SIG-M5 treated with dmso at 0.1 percent for 504 hours (cell line): ENCODE measurements at regions not wholly inside any gene's neighbourhood (a gene's known extent, or its start where the extent isn't known, plus 50 kb on each side); places are given as distances from the start of the nearest gene placed in this dataset.

Source experiments
- DNase-seq: peaks from one replicate; lab custom pipeline; 2025; ENCODE audit not compliant: unreplicated experiment; lab: John Stamatoyannopoulos, UW

GRCh38 chr13:47135800-47136503 lies 239.1 kb upstream of the HTR2A start:
- DNase-seq = no peak

- no peak for DNase-seq
Measured at GRCh38 chr13:47134939-47135489, 238.2 kb upstream of the HTR2A start.

- DNase-seq = no peak
Measured at GRCh38 chr13:47133011-47133445, 236.2 kb upstream of the HTR2A start.

- no peak for DNase-seq
Measured at GRCh38 chr13:47129461-47129860, 232.6 kb upstream of the HTR2A start.

DNA sequence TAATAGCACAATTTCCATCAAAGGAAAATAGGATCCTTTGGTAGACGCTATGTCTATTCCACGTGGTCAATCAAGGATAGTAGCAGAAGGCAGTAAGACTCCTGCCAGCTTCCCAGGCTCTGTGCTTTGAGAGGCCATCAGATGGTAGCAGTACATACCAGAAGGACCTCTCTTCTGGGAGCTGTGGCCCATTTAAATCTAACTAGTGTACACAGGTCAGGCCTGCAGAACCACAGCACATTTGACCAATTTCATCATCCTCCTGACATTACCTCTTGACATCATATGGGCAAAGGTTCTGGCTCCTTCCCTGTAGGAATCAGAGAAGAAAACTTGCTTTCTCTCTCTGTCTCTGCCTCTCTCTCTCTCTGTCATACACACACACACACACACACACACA lies 229.6 kb upstream of the HTR2A start:
- no peak for DNase-seq

- no peak for DNase-seq
Measured at GRCh38 chr13:47121092-47121763, 224.4 kb upstream of the HTR2A start.

DNA sequence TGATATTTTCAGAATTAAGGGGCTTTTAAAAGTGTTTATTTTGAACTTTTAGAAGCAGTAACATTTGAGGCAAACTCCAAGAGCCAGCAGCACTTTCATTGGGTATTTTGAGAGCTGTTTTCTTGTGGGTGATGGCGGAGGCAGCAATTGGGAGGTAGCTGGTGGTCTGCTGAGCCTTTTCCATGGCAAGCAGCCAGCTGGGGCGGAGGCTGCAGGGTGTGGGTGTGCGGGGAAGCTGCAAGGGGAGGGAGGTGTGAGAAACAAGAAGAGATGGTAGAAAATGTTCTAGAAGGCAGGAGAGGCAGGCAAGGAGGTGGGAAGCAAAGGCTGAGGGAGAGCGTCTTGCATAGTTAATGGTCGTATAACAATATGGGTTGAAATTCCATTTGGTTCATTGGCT lies 223.4 kb upstream of the HTR2A start:
- DNase-seq = no peak

- no peak for DNase-seq
Measured at GRCh38 chr13:47119575-47120235, 222.9 kb upstream of the HTR2A start.

DNA sequence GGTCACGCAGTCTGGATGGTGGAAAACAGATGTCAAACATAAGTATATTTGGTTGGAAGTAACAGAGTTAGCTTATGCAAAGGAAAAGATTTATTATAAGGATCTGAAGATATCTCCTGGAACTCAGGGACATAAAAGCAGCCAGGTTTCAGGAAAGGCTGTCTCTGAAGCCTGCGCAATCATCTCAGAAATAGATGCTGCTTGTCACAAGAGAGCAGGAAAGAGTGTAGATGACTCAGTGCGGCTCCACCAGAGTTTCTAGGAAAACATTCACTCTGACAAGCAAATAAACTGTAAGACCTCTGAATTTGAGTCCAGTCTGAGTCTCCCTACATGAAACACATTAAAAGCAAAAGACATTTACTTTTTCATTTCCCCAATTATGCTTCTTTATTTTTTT lies 220.4 kb upstream of the HTR2A start:
- no peak for DNase-seq

DNA sequence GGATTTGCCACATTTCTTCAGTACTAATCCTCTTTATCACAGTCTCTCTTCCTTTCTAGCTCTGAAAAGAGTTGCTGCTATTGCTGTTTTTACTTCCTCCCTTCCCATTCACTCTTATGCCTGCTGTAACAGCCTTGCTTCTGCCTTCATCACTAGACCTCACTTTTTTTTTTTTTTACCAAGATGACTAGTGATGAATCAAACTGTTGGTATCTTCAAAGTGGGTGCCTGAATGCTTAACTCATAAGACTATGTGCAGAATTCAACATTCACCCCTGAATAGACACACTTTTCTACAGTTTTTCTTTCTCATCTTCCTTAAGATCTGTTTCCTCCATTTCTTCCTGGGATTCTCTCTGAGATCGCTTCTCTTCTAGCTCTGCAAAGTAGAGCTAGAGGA lies 217.2 kb upstream of the HTR2A start:
- no peak for DNase-seq

DNA sequence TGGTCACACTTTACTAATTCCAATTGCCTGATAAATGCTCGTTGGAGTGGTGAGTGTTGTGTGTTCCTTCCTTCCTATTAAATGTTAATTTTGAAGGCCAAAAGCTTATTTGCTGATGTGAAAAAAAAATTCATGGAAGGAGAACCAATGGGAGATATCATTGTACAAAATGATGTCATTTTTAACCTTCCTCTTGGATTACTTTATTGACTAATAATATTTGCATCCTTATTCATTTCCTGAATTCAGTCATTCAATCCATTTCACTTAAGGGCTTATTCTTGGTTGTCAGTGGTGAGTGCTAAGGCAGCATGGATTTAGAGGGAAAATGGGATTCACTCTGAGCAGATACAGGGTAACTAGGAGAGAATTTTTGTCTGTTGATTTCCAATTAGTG lies 216.0 kb upstream of the HTR2A start:
- DNase-seq = no peak

DNA sequence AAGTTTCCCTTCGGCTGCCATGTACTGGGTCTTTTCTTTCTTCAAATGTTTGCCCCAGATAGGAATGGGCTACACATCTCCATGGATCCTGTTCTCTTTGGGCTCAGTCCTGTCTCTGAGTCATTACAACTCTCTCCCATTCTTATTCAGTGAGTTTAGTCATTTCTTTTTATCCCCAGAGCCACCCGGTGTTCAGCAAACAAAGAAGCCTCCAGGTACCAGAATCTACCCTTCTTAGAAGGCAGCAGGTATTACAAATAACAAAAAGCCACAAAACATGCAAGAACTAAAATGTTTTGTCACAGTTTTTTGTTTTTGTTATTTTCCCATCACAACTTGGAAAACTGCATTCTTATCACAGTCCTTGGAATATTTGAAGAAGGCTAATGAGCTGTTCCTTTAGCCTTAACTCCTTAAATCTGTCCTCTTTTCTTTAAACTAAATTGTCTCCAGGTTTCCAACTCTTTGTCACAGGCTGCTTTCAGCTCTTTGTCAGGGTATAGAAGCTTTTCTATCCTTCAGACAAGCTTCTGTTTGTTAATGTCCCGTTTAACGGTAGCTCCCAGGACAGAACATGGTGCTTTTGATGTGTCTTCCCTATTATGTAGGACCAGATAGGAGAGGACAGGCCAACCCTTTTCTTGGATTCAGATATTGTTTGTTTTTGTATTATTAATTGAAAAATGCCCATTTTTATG lies 215.5 kb upstream of the HTR2A start:
- no peak for DNase-seq

- DNase-seq = no peak
Measured at GRCh38 chr13:47111499-47111898, 214.6 kb upstream of the HTR2A start.

DNA sequence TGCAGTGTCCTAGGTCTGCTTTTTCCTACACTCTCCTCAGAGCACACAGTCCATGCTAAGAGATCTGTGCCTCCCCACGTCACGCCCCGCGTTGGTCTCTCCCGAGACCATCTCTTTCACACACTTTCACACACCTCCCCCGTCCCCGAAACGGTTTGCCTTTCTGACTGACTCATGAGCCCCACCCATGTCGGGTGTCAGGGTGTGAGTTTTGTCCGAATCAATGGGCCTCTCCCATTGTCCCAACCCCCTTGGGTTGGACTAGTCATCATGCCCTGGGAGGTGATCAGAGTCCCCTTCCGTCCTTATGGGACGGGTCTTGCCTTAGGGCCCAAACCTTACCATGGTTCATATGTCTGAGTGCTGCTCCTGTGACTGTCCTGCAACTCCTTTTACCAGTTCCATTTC lies 214.0 kb upstream of the HTR2A start:
- DNase-seq = no peak

DNA sequence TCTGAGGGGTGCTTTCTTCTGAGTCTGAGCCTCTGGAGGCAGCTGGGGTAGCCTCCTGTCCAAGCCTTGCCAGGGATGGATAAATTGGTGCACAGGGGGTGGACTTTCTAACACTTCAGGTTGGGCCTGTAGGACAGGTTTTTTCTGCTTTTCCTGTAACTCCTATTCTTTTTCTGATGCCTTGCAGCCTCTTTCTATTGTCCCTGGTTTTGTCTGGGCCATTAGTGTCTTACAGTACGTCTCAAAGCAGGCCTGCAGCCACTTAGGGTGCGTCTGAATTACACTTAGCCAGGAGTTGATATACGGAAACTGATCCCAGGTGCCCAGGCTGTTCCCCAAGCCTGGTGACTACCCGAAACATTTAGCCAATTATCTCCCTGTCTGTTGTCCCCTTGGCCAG lies 213.3 kb upstream of the HTR2A start:
- no peak for DNase-seq

DNA sequence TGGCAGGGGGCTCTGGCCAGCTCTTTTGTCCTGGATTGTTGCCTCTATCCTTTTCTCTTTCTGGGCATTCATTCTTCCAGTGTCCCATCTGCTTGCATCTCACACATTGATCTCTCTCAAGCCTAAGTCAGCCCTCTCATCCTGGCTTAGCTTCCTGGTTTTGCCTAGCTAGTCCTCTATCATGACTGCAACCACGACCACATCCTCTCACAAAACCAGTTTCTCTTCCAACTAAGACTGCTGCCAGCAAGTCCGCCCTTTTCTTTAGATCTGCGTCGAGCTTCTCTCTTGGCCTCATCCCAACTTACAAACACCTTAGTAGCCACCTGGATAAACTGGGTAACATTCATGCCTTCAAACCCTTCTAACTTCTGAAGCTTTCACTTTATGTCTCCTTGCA lies 212.2 kb upstream of the HTR2A start:
- DNase-seq = no peak

DNA sequence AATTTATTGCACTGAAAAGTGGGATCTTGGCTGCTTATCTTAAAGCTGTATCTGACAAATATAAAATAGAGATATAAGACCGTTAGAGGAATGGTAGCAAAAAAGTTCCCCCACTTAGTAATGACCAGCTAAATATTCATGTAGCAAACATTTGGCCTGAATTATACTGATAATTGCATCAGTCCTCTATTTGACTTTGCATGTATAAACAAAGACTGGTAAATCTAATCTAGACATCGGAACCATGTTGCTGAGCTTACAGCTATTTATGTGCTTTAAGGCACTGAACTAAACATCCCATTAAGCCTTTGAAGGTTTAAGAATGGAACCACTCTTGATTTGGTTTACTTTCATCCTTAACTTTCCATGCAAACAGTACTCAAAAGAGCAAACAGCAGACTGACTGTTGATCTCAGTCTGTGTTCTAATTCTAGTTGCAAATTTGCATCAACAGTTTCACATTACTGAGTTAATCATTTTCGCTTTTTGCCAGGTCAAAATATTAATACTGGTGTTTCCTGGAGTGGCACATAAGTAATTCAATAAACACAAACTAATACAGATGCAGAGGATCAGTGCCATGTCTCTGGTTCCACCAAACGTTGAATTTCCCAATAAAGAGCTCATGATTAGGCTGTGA lies 203.5 kb upstream of the HTR2A start:
- no peak for DNase-seq

DNA sequence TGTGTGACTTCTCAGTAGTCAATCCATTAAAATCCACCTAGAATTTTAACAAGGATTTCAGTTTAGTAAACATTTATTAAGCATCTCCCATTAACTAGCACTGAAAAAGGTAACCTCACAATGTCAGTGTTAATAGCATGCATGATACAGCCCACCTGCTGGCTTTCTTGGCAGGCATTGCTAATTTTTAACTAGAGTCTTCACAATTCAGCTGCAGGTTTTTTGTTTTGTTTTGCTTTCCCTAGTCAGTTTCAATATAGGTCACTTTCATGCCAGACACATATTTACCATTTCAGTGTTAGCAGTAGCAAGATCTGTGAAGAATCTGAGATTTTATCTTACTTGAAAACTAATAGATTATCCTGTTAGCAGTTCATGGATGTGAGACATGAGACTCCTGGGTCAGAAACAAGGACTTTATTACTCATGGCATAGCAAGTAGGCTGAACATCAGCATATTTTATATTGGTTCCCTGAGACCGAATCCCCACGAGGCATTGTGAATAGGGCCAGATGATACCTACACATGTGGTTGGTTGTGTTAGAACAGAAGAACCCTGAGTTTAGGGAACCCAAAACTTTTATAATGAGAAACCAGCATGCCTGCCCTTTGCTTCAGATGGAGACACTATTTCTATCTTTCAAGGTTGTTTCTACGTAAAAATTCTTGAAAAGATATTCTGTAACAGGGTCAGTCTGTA lies 198.0 kb upstream of the HTR2A start:
- no peak for DNase-seq

- DNase-seq = no peak
Measured at GRCh38 chr13:47092202-47092601, 195.3 kb upstream of the HTR2A start.

DNA sequence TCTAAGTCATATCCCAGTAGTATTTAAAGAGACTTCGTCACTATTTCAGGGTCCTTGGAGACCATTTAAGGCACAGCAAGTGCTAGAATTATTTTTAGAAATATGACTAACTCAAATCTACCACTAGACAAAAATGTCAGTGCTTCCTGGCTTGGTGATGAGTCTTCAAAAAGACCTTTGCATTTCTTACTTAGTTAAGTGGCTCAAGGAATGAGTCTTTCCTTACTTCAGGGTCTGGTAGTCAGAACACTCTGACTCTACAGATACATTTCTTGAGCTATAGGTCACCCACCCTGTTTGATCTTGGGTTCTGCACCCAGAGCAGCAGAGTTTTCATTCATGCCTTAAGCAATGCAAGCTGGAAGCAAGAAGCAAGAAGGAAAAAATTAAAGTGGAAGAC lies 191.0 kb upstream of the HTR2A start:
- DNase-seq = no peak
